K562 (cell line): ENCODE measurements at regions not wholly inside any gene's neighbourhood (a gene's known extent, or its start where the extent isn't known, plus 50 kb on each side); places are given as distances from the start of the nearest gene placed in this dataset.

Experiments
- CBFA2T2 ChIP-seq: fragments of 450-650 bp; conservative IDR thresholded peaks from 2 replicates; pipeline ENCODE4 v1.6.1; 2017; ENCODE audit warnings: mild to moderate bottlenecking
- E2F6 ChIP-seq, 2 experiments: IDR thresholded peaks; 2 replicates each; pipeline ENCODE4 v1.6.1; 2011; ENCODE audit warnings: borderline replicate concordance in 1 of 2, control low read depth in 1 of 2, low read depth in 1 of 2, low read length in 1 of 2, mild to moderate bottlenecking in 1 of 2, mixed read lengths in 1 of 2, moderate library complexity in 1 of 2; ENCODE audit not compliant: insufficient read depth in 1 of 2, insufficient read length in 1 of 2, poor library complexity in 1 of 2, severe bottlenecking in 1 of 2; ENCODE audit errors: extremely low read depth in 1 of 2
- HDAC1 ChIP-seq, 2 experiments: fragments of 450-650 bp; IDR thresholded peaks; 2 replicates each; pipeline ENCODE4 v1.6.1; 2016 to 2017; ENCODE audit warnings: inconsistent platforms in 1 of 2, mild to moderate bottlenecking in 1 of 2, moderate library complexity in 1 of 2
- HDAC6 ChIP-seq: IDR thresholded peaks from 2 replicates; pipeline ENCODE4 v1.6.1; 2012; ENCODE audit warnings: low read depth, mild to moderate bottlenecking, control low read depth, inconsistent platforms, low read length, moderate library complexity
- KAT2B ChIP-seq: IDR thresholded peaks from one replicate; pipeline ENCODE4 v1.6.1; 2012; ENCODE audit warnings: low read depth, mild to moderate bottlenecking, control low read depth, inconsistent platforms, low read length, moderate library complexity
- L3MBTL2 ChIP-seq: fragments of 450-650 bp; IDR thresholded peaks from 2 replicates; pipeline ENCODE4 v1.6.1; 2016; ENCODE audit warnings: mild to moderate bottlenecking, moderate library complexity
- MEIS2 ChIP-seq: fragments of 450-650 bp; IDR thresholded peaks from 2 replicates; pipeline ENCODE4 v1.6.1; 2014; ENCODE audit warnings: mild to moderate bottlenecking; ENCODE audit not compliant: partially characterized antibody
- MNT ChIP-seq, 2 experiments: fragments of 450-650 bp; conservative IDR thresholded peaks; 2 replicates each; pipeline ENCODE4 v1.6.1; 2017; ENCODE audit warnings: mild to moderate bottlenecking in 2 of 2, moderate library complexity in 2 of 2
- MTA2 ChIP-seq: fragments of 450-650 bp; IDR thresholded peaks from 2 replicates; pipeline ENCODE4 v1.6.1; 2016; ENCODE audit warnings: low read depth
- NCOR1 ChIP-seq: fragments of 450-650 bp; IDR thresholded peaks from 2 replicates; pipeline ENCODE4 v1.6.1; 2016; ENCODE audit warnings: mild to moderate bottlenecking, moderate library complexity
- NFIC ChIP-seq: fragments of 450-650 bp; IDR thresholded peaks from 2 replicates; pipeline ENCODE4 v1.6.1; 2017; ENCODE audit warnings: mild to moderate bottlenecking, inconsistent platforms
- NR1H2 ChIP-seq: sonication (generic); formaldehyde crosslinking; IDR thresholded peaks from 2 replicates; pipeline ENCODE4 v1.4.0; 2020; ENCODE audit warnings: mild to moderate bottlenecking, missing genetic modification reagents
- NR2C2 ChIP-seq, 2 experiments: fragments of 200-800 bp in 1 of 2; sonication (Bioruptor generic) in 1 of 2; sonication (generic) in 1 of 2; formaldehyde crosslinking in 1 of 2; IDR thresholded peaks; 2 replicates each; pipeline versions ENCODE4 v1.6.1 to v1.8.0; 2016 to 2022; ENCODE audit warnings: mild to moderate bottlenecking in 1 of 2, missing compliant biosample characterization in 1 of 2, missing genetic modification characterization in 1 of 2, missing genetic modification reagents in 1 of 2
- PBX2 ChIP-seq, 2 experiments: IDR thresholded peaks in 1 of 2; conservative IDR thresholded peaks in 1 of 2; 2 replicates each; pipeline ENCODE4 v1.6.1; 2016; ENCODE audit warnings: low read depth in 2 of 2, mild to moderate bottlenecking in 1 of 2, missing compliant biosample characterization in 1 of 2, missing genetic modification characterization in 1 of 2, moderate library complexity in 1 of 2
- PML ChIP-seq: IDR thresholded peaks from 2 replicates; pipeline ENCODE4 v1.6.1; 2012; ENCODE audit warnings: low read length, inconsistent platforms
- POLR3G ChIP-seq: IDR thresholded peaks from 2 replicates; pipeline ENCODE4 v1.6.1; 2011; ENCODE audit not compliant: insufficient read length, insufficient replicate concordance; ENCODE audit errors: extremely low read depth
- SMARCA4 ChIP-seq: fragments of 450-650 bp; IDR thresholded peaks from 2 replicates; pipeline ENCODE4 v1.6.1; 2016
- SOX6 ChIP-seq: fragments of 450-650 bp; IDR thresholded peaks from 2 replicates; pipeline ENCODE4 v1.6.1; 2014; ENCODE audit warnings: mild to moderate bottlenecking
- XRCC4 ChIP-seq: IDR thresholded peaks from one replicate; pipeline ENCODE4 v1.6.1; 2011; ENCODE audit not compliant: insufficient read depth, insufficient read length; ENCODE audit errors: extremely low read depth
- ZNF146 ChIP-seq: IDR thresholded peaks from one replicate; pipeline ENCODE4 v1.6.1; 2018; ENCODE audit warnings: missing compliant biosample characterization; ENCODE audit not compliant: unreplicated experiment
- TF ChIP-seq, protein P1 (sequence below): sonication (generic); formaldehyde crosslinking; IDR thresholded peaks from 2 replicates; pipeline ENCODE4 v1.8.1; 2023; ENCODE audit warnings: mild to moderate bottlenecking, missing genetic modification reagents

- TF ChIP-seq MNT (conservative IDR thresholded peaks at IDR 0.05) = peak in 1 of 2 experiments; percentile 48; a peak in 2 of 4 replicates
- TF ChIP-seq CBFA2T2 = peak; percentile 71
- TF ChIP-seq, protein P1, sequence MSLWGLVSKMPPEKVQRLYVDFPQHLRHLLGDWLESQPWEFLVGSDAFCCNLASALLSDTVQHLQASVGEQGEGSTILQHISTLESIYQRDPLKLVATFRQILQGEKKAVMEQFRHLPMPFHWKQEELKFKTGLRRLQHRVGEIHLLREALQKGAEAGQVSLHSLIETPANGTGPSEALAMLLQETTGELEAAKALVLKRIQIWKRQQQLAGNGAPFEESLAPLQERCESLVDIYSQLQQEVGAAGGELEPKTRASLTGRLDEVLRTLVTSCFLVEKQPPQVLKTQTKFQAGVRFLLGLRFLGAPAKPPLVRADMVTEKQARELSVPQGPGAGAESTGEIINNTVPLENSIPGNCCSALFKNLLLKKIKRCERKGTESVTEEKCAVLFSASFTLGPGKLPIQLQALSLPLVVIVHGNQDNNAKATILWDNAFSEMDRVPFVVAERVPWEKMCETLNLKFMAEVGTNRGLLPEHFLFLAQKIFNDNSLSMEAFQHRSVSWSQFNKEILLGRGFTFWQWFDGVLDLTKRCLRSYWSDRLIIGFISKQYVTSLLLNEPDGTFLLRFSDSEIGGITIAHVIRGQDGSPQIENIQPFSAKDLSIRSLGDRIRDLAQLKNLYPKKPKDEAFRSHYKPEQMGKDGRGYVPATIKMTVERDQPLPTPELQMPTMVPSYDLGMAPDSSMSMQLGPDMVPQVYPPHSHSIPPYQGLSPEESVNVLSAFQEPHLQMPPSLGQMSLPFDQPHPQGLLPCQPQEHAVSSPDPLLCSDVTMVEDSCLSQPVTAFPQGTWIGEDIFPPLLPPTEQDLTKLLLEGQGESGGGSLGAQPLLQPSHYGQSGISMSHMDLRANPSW (CRISPR knock-in tag) = no peak
- peak; percentile 78 for TF ChIP-seq SMARCA4
- TF ChIP-seq KAT2B = no peak
- TF ChIP-seq PML = peak; percentile 46; the same call in 1 of the 2 replicates
- peak; percentile 38; the same call in 1 of the 2 replicates for TF ChIP-seq L3MBTL2
- TF ChIP-seq MEIS2 = peak; percentile 42
- TF ChIP-seq PBX2 (CRISPR knock-in tag; IDR thresholded peaks at IDR 0.05; ENCODE audit: low read depth) = no peak
- TF ChIP-seq PBX2 (tag; conservative IDR thresholded peaks at IDR 0.05; ENCODE audit: low read depth) = peak; percentile 39
- no peak for TF ChIP-seq XRCC4
- TF ChIP-seq NCOR1 = peak; percentile 61
- peak in 1 of 2 experiments; percentile 24; a peak in 1 of 4 replicates for TF ChIP-seq HDAC1 (IDR thresholded peaks at IDR 0.05)
- TF ChIP-seq NFIC = peak; percentile 33; the same call in 1 of the 2 replicates
- no peak for TF ChIP-seq HDAC6
- TF ChIP-seq POLR3G = no peak
- no peak for TF ChIP-seq NR1H2 (CRISPR knock-in tag)
- TF ChIP-seq E2F6 (IDR thresholded peaks at IDR 0.05; ENCODE audit: borderline replicate concordance in 1 of 2, extremely low read depth in 1 of 2, insufficient read depth in 1 of 2, insufficient read length in 1 of 2, low read depth in 1 of 2, low read length in 1 of 2, poor library complexity in 1 of 2, severe bottlenecking in 1 of 2) = peak in 1 of 2 experiments; percentile 36
- no peak for TF ChIP-seq ZNF146
- TF ChIP-seq SOX6 = 0 out of 2 replicates have a peak, but pooled peaks have one; percentile 26
- TF ChIP-seq MTA2 = peak; percentile 80
- no peak for TF ChIP-seq NR2C2 (CRISPR knock-in tag; IDR thresholded peaks at IDR 0.05)
- no peak for TF ChIP-seq NR2C2 (tag; IDR thresholded peaks at IDR 0.05)
These were observed 122.3 kb downstream of the EFHB start (continued) for GRCh38 chr3:19811689-19812088.
